ENCODE measurements at regions not wholly inside any gene's neighbourhood (a gene's known extent, or its start where the extent isn't known, plus 50 kb on each side); places are given as distances from the start of the nearest gene placed in this dataset.

- TF ChIP-seq CTCF (IDR thresholded peaks at IDR 0.05) = no peak
- TF ChIP-seq POLR2AphosphoS5 (IDR thresholded peaks at IDR 0.05) = no peak
- TF ChIP-seq POLR2A (IDR thresholded peaks at IDR 0.05) = no peak
Observed at GRCh38 chr11:134466156-134466555, 54.1 kb upstream of the B3GAT1 start.

Data from sigmoid colon (tissue), 4 donors.